C4-2B (cell line): ENCODE measurements at regions not wholly inside any gene's neighbourhood (a gene's known extent, or its start where the extent isn't known, plus 50 kb on each side); places are given as distances from the start of the nearest gene placed in this dataset.

Experiments
- ZFX ChIP-seq: fragments of 450-650 bp; IDR thresholded peaks from 2 replicates; pipeline ENCODE4 v1.6.1; 2017
- TF ChIP-seq, protein P1 (sequence below): fragments of 450-650 bp; conservative IDR thresholded peaks from 2 replicates; pipeline ENCODE4 v1.5.1; 2017; ENCODE audit warnings: mild to moderate bottlenecking

GRCh38 chr15:38004218-38004861 is 69.9 kb downstream of the TMCO5A start:
- TF ChIP-seq, protein P1, sequence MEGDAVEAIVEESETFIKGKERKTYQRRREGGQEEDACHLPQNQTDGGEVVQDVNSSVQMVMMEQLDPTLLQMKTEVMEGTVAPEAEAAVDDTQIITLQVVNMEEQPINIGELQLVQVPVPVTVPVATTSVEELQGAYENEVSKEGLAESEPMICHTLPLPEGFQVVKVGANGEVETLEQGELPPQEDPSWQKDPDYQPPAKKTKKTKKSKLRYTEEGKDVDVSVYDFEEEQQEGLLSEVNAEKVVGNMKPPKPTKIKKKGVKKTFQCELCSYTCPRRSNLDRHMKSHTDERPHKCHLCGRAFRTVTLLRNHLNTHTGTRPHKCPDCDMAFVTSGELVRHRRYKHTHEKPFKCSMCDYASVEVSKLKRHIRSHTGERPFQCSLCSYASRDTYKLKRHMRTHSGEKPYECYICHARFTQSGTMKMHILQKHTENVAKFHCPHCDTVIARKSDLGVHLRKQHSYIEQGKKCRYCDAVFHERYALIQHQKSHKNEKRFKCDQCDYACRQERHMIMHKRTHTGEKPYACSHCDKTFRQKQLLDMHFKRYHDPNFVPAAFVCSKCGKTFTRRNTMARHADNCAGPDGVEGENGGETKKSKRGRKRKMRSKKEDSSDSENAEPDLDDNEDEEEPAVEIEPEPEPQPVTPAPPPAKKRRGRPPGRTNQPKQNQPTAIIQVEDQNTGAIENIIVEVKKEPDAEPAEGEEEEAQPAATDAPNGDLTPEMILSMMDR, result no peak
- no peak for TF ChIP-seq ZFX
